ENCODE measurements at regions not wholly inside any gene's neighbourhood (a gene's known extent, or its start where the extent isn't known, plus 50 kb on each side); places are given as distances from the start of the nearest gene placed in this dataset.

- no peak for TF ChIP-seq POLR2AphosphoS5 (IDR thresholded peaks at IDR 0.05)
- TF ChIP-seq POLR2A (IDR thresholded peaks at IDR 0.05): no peak
Observed at GRCh38 chr5:23169660-23170416, 316.7 kb upstream of the CDH12 start.
